8988T (cell line): ENCODE measurements at regions not wholly inside any gene's neighbourhood (a gene's known extent, or its start where the extent isn't known, plus 50 kb on each side); places are given as distances from the start of the nearest gene placed in this dataset.

ENCODE experiments used
- DNase-seq: peaks from one replicate; pipeline ENCODE4 v3.0.0; 2011

DNA sequence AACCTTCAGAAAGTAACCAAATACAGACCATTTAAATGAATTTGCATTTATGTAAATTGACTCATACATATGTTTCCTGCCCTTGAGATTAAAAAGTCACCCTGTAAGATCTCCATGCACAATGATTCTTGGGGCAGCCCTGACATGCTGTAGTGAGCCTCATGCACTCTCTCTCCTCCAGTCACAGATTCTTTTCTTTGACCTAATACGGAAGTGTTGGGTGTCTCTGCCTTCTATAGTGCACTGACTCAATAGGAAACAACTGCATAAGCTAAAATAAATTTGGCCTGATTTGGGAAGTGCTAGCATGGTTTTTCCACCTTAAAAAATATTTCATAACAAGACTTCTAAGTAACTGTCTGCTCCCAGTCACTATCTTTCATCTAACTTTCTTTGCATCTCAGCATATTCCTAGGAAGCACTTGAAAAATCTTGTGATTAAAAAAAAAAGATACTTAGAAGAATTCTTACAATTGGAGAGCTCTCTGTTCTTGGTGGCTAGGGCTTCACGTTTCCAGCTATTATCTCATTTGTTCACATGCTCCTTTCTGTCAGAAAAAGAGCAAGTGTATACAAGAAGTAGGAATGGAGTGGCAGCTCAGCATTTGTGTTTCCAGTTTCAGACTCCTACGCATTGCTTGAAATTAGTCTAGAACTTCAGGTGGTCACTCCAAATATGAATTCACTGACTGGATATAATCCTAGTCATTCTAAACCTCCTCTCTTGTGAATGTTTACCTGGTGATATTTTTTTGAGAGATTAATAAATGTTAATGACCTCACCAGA, 207.9 kb upstream of the COL8A1 start:
- DNase-seq = no peak

DNA sequence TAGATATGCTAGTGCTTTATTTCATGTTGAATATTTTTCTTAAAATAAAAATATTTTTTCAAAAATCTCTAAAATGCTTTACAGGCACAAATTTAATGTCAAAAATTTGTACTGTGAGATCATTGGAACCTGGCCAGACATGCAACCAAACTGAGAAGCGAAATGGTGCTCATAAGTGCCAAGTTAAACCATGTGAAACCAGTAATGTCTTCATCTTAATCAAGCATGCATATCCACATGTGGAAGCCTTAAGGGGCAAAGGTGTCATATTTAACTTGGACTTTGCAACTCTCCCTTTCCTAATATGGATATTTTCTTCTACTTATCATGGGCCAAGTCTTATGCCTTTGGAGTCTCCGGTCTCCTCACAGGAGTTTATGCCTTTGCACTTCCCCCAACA, 208.9 kb upstream of the COL8A1 start:
- DNase-seq = no peak

DNA sequence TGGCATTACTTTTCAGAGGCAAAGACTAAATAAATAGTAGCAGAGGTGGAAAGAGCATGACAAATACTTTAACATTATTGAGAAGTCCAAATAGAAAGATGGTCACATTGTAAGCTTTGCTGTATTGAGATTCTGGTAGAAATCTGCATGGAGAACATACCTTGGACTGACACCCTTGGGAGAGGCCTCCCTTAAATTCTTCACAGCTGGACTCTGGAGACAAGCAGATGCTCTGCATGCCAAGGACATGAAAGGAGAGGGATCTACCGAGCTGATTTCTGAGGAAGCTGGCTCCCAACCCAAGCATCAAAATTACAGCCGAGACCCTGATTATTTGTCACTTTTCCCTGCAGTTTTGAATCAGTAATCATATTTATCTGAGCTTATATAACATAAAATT, 212.5 kb upstream of the COL8A1 start:
- DNase-seq = no peak

DNA sequence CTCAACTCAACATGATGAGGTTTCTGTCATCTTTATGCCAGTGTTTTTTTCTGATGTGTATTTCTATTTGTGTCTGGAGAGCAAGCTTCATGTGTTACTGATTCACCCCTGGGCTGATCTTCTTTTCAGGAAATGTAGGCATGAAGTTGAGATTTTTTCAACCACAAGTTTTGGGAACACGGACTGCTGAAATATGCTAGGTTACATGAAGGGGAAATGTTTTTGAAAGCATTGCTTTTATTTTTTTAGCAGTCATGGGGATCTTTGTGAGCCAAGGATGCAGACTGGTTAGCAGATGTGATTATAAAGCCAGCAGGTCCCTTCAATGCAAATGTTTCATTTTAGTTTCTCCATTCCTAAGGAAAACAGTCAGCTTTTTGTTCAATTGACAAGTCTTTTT, 219.3 kb upstream of the COL8A1 start:
- DNase-seq = no peak

DNA sequence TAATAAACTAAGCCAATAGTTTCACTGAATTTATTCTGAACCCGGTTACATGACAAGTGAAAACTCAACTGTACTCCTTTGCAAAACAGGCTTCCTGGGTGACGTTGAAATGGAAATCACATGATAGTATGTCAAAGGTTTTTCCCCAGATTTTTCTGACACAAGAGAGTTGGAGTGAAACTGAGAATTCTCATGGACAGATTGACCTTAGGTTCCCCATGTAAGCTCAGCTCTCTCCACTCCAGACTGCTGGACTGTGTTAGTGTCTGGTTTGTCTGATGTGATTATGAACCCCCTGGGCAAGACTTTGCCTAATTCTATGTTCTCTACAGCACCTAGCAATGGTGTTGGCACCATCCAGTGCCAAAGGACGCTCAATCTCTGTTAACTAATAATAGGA, 219.7 kb upstream of the COL8A1 start:
- no peak for DNase-seq

DNA sequence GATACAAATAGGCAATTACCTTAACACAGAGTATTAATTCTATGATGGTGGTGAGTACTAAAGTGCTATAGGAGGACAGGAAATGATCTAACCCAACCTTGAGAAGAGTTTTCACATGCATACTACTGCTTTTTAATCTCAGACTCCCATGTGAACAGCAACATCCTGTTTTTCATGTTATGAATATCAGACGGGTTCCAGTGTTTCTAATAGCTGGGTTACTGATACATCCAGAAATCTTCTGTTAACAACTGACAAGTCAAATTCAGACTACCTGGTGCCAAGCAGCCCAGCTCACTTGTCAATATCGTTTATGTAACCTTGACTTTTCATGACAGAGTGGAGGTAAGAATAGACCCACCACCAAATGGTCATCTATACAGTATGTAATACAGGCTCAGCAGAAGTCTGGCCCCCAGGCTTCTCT, 220.2 kb upstream of the COL8A1 start:
- DNase-seq = no peak

DNA sequence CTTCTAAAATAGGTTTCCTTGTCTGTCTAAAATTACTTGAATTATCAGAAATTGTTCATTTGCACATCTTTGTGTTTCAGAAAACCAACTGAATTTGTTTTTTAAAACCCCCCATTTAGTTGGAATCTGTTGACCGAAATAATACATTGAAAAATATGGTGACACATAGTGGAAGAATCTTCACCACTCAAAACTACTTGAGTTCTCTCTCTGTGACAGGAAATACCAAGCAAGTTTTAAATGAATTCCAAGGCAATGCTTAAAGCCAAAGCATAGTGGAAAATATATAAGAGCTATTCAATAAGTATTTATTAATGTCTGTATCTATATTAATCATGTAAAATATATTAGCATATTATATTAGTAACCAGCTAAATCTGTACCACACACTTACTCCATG, 224.9 kb upstream of the COL8A1 start:
- DNase-seq = peak; percentile 9

DNA sequence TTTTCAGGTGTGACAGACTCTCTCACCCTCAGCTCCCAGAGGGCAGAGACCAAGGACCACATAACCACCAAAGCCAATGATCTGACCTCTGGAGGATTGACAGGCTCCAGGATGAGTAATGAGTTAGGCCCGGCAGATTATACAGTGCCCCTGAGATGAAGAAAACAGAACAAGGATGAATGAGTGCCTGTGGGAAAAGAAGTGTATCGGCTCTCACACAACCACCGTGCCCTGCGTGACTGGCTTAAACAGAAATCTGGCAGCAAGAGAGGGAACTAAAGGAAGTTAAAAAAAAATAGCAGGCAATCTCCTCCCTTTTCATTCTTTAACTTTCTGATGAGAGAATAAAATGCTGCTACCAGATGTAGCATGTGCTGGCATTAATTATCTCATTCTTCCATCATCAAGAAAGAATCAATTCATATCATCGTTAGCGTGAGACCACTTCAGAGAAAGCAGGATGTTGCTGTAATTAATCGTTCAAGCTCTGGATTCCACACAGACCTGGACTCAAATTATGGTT, 227.5 kb upstream of the COL8A1 start:
- no peak for DNase-seq

DNA sequence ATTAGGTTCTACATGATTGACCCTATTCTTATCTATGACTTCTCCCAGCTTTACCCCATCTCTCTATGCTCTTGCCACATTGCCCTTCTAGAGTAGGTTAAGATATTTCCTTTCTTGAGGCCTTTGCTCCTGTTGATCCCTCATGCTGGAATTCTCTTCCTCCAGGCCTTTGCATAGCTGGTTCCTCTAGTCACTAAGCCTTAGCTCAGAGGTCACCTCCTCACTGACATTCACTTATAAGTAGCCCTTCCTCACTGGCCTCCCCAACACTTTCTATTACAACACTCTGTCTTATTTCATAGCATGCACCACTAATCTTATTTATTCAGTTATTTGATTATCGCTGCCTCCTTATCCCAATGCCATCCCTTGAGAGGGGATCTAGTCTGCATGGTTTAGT, 228.4 kb upstream of the COL8A1 start:
- DNase-seq = no peak

DNA sequence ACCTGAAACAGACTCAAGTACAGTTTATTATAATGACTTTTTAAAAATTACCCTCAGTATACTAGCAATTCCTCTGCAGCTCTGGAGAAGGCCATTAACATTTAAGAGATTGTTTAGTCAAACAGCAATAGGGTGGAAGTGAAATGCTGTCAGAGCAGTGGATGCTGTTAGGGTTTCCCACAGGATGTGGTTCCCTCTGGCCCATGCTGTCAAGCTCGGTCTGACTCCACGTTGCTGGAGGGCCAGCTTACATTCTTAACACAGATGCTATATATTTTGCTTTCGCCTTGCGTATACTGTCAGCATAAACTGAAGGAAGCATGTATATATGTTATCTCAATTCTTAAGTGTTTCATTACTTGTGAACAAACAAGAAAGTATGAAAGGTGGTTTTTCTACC, 231.1 kb upstream of the COL8A1 start:
- no peak for DNase-seq

DNA sequence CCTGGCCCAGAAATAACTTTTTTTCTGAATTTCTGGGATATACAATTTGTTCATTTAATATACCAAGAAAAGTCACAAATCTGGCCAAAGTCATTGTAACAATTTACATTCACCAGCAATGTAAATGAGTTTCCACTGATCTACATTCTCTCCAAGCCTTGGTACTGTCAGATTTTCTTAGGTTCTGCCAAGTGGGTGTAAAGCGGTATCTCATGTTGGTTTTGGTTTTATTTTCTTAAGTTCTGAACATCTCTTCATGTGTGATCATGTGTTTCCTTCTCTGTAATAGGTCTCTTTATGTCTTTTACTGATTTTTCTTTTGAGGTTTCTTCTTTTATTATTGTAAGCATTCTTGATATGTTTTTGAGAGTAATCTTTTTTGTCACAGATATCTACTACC, 235.6 kb upstream of the COL8A1 start:
- no peak for DNase-seq

DNA sequence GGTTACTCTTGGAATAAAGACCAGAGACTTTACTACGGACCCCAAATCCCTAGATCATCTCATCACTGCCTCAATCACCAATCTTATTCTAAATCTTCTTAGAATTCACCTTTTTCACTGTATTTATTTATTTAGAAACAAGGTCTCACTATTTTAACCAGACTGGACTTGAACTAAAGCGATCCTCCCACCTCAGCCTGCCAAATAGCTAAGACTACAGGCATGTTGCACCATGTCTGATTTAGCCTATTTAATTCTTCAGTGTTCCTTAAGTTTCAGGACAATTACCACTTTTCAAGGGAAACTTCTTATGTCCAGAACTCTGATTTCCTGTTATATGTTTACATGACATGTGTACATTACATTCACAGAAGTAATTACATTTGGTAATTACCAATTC, 238.0 kb upstream of the COL8A1 start:
- DNase-seq = no peak

DNA sequence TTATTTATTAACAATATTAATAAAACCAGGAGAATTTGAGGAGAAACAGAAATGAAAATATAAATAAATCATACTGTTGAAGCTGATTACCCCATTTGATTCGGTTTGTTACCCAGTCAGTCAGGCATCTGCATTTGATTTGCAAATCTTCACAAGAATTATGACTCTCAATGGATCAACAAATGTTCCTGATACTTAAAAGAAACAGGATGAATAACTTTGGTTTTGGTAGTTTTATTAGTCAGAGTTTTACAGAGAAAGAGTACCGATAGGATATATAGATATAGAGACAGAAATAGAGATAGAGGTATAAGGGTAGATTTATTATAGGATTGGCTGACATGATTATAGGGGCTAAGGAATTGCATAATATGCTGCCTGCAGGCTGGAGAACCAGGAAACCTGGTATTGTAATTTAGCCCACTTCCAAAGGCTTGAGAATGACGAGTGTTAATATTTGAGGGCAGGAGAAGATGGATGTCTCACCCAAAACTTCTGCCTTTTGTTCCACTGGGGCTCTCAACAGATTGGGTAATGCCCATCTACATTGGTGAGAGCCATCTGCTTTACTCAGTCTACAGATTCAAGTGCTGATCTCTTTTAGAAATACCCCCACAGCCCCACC, 241.6 kb upstream of the COL8A1 start:
- DNase-seq = no peak

DNA sequence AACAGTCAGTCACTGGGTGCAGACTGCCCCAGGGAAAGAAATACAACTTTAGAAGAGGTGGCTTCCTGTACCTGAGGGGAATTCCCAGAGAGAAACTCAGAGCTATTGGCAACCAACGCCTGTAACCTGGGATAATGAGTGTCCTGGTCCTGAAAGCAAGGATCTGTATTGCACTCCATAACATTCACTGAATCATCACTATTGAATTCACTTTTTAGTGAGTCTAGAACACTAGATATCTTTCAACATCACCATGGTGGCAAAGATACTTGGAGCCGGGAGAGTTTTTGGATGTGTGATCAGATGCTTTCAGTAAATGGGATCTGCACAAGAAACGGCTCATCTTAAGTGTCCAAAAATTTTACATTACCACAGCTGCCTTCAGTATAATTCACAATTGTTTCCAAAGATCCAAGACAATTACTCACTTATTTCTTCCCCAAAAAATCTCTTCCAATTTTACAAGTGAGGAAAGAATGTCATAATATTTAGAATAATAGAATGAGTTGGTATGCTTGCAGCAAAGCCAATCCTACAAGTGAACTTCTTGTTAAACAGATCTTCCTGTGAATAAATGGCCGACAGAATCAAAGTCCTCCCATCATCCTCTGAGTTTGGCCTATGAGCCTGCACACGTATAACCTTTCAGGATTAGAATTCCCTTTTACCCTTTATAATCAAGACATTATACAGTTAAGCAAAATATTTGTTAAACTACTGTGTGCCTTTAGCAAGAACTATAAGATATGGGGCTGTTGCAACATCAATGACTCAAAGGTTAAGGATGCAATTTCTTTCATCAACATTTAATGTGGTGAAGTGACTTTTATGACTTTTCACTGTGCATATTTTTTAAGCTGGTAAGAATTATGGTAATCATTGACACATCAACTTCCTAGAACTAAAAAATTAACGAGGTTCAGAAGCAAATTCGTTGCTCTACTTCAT, 243.3 kb upstream of the COL8A1 start:
- DNase-seq = no peak

DNA sequence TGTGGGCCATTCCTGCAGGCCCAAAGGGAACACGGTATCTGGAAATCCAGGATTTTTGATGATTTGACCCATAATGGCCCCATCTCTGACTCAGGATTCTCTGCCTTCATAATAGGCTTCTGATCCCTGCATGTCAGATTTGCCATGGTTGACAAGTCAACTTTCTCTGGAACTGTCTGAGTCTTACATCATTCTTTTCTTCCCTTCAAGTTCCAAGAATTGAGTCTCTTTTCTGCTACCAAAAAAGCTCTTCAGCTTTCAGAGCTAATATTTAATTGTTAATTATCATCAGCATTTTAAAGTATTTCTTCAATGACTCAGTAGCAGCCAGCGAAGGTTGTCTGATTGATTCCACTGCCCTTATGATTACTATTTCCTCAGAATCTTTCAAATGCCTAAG, 244.4 kb upstream of the COL8A1 start:
- no peak for DNase-seq

DNA sequence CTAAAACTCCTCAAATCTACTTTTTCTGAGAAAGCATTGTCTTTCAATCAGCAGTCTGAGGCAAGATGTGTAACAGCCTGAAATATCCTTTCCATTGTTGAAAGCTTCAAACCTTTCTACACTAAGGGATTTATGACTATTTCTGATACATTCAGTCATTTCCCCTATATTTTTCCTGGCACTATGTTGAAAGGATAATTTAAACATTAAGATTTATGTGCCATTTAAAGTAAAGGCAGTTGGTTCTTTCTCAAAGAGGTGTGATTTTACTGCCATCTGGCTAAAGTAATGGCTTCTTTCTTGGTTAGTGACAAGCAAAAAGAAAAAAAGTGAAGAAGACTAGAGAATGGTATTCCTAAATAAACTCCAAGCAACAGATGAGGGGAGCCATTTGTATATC, 249.6 kb upstream of the COL8A1 start:
- no peak for DNase-seq

DNA sequence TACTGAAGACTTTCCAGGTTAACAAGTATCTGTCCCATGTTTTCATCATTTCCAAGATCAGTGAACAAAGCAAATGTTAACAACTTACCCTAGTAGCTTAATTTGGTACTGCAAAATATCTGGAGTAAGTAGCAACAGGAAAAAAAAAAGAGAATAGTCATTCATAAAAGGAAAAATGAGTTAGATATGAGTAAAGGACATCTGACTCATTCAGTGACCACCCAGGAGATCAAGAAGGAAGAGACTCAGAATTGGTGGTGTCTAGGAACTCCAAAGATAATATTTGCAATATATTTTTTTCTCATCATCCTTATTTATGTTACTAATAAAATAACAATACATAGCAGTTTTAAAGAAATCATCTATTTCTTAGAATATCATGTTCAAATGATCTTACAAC, 253.8 kb upstream of the COL8A1 start:
- no peak for DNase-seq

DNA sequence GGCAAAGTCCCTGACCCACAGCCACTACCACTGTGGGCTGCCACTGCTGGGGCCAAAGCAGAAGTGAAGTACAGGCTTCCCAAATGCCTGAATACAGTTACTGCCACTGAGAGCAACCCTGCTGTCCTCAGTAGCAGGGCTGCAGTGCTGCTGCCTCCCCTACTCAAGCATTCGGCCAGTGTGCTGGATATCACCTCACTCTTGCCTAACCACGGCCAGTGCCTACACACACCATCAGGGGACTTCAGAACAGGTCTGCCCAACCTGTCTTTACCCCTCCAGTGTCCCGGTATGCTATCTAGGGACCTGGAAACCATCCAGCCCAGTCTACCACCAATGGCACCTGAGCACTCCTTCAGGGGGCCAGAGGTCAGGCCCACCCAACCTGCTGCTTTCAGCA, 261.5 kb upstream of the COL8A1 start:
- no peak for DNase-seq

DNA sequence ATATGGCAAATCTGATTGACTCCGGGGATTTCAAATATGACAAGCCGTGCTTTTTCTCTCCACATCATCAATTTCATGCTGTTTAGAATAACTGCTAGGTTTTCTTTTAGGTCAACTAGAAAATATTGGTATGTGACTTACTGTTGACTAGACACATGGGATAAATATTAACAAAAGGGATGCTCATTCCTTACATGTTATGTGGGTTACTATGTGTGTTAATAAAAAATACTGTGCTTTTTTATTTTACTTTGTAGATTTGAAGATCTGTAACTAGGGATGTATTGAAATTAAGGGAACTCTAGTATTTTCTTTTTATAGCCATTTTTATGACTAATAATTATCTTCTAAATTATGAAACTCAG, 264.6 kb upstream of the COL8A1 start:
- DNase-seq = no peak

DNA sequence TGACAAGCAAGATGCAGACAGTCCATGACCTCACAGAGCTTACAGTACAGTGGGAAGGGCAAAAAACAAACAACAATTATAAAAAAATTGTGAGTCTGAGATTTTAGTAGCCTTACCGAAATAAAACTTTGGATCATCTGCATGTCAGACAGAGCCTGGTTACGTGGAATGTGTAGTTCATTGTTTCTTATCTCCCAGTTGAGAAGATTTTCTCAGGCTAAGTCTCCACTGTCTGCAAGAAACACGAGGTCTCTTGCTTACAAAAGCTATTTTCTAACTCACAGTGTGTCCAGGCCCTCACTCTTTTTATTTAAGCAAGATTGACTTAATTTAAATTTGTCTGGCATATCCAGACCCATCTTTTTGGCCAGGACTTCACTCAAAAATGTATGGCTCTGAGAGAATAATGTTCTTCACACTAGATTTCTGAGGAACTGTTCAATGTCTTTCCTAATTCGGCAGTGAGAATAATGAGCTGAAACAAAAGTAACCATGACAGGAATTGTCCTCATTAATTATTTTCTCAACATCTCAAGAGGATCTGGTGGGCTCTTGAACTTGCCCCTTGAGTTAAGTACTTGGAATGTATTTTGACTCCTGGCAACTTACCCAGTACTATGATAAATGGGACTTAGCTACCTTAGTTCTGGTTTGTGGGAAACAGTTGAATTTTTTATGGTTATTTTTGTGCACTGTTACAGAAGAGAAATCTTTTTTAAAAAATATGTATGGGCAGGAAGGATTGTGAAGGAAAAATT, 265.1 kb upstream of the COL8A1 start:
- no peak for DNase-seq

DNA sequence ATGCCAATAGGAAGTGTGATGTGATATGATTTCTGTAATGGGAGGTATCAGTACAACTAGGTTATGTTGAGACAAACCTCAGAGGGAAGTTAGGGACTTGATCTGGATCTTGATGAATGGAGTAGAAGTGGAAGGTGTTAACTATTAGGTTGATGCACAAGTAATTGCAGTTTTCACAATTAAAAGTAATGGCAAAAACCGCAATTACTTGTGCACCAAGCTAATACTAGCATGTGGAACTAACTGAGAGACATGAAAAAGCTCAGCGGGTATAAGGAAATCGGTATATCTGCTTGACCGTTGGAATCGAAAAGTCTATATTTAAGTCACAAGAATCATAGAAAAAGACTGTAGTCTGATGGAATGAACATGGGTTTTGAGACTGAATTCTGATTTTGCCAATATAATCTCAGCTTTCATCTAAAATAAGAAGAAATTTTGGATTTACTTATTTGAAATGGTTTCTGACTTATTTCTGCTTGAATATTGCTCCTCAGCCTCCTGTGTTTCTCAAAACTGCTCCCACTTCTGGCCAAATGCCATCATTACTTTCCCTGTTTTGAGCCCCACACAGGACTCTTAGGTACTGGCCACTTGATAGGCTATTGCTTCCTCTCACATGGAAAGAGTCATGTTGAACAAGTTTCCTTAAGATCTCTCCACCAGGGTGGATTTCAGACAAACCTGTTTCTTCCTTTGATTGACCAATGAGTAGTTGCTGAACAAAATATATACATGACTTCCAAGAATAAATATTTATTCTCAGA, 271.5 kb upstream of the COL8A1 start:
- no peak for DNase-seq

DNA sequence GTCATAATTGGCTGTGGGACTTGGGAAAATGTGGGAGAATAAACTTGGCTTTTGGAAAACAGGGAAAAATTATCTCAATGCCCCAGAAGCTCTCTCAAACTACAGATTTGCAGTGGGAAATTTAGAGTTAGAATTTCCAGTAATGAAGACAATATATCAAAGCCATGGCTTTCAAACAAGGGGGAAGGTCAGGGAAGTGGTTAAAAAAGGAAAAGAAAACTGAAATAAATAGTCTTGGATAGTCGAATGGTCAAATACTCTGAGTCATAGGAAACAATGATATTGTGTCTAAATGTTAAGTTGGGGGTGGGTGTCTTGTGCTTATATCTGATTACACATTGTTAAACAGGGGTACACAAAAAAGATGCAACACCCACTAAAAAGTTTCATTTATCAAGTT, 272.4 kb upstream of the COL8A1 start:
- DNase-seq = no peak
